ENCODE measurements at regions not wholly inside any gene's neighbourhood (a gene's known extent, or its start where the extent isn't known, plus 50 kb on each side); places are given as distances from the start of the nearest gene placed in this dataset.

DNA sequence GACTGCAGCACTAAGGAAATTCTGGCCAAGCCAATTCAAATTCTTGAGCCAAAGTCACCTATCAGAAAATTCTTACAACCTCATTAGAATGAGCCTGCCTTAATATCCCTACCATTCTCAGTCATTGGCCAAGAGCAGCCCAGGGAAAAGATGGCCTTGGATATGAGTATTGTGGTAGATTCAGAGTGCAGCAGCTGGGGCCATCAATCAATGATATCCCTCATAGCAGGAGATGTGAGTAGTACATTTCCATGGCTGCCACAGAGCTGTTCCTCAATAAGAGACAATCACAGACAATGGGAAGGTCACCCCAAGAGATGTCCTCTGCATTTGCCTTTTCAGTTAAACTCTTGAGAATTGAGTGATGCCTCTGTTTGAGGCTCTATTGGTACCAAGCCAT is 161.6 kb downstream of the DYRK2 start:
- Histone ChIP-seq H3K4me2 (ENCODE audit: low read length) (no peak overlapping the region), H3K9me2 (ENCODE audit: insufficient read depth, low read length) (no peaks in the 10 kb centered on the region; the same call in 1 of the 2 replicates), H3K4me3 (ENCODE audit: low read depth, low read length, poor library complexity, severe bottlenecking) (no peak overlapping the region), H3K27ac (ENCODE audit: low read depth, low read length, poor library complexity, severe bottlenecking) (no peak overlapping the region), H2AFZ (ENCODE audit: low read length) (no peak overlapping the region), H3K36me3 (ENCODE audit: insufficient read depth, low read length) (no peaks in the 10 kb centered on the region), H4K20me1 (ENCODE audit: insufficient read depth, low read length) (no peaks in the 10 kb centered on the region), H3K9me3 (ENCODE audit: low read length) (no peaks in the 10 kb centered on the region), H3K79me2 (ENCODE audit: insufficient read depth, low read depth, low read length) (no peaks in the 10 kb centered on the region), H3K4me1 (ENCODE audit: insufficient read depth, low read length, poor library complexity, severe bottlenecking) (no peaks in the 10 kb centered on the region)
- DNase-seq (ENCODE audit: low spot score): no peak
- BruUV-seq (replicated peaks): no TSS peak
- POLR2A ChIA-PET: interaction anchor here (1.1 kb wide), 1 partner anchor 11 kb away, joined by 4 read pairs; no protein-coding TSS in a partner anchor
- intact Hi-C loops (cut with micrococcal nuclease; ENCODE audit: unreplicated experiment): no loop called here
- CTCF ChIA-PET (ENCODE audit: unreplicated experiment): no interaction called here
- TF ChIP-seq, protein P1, sequence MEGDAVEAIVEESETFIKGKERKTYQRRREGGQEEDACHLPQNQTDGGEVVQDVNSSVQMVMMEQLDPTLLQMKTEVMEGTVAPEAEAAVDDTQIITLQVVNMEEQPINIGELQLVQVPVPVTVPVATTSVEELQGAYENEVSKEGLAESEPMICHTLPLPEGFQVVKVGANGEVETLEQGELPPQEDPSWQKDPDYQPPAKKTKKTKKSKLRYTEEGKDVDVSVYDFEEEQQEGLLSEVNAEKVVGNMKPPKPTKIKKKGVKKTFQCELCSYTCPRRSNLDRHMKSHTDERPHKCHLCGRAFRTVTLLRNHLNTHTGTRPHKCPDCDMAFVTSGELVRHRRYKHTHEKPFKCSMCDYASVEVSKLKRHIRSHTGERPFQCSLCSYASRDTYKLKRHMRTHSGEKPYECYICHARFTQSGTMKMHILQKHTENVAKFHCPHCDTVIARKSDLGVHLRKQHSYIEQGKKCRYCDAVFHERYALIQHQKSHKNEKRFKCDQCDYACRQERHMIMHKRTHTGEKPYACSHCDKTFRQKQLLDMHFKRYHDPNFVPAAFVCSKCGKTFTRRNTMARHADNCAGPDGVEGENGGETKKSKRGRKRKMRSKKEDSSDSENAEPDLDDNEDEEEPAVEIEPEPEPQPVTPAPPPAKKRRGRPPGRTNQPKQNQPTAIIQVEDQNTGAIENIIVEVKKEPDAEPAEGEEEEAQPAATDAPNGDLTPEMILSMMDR (conservative IDR thresholded peaks at IDR 0.05; ENCODE audit: low read length): no peak
- TF ChIP-seq EZH2phosphoT487 (IDR thresholded peaks at IDR 0.05; ENCODE audit: borderline replicate concordance, low read depth, low read length): no peak

DNA sequence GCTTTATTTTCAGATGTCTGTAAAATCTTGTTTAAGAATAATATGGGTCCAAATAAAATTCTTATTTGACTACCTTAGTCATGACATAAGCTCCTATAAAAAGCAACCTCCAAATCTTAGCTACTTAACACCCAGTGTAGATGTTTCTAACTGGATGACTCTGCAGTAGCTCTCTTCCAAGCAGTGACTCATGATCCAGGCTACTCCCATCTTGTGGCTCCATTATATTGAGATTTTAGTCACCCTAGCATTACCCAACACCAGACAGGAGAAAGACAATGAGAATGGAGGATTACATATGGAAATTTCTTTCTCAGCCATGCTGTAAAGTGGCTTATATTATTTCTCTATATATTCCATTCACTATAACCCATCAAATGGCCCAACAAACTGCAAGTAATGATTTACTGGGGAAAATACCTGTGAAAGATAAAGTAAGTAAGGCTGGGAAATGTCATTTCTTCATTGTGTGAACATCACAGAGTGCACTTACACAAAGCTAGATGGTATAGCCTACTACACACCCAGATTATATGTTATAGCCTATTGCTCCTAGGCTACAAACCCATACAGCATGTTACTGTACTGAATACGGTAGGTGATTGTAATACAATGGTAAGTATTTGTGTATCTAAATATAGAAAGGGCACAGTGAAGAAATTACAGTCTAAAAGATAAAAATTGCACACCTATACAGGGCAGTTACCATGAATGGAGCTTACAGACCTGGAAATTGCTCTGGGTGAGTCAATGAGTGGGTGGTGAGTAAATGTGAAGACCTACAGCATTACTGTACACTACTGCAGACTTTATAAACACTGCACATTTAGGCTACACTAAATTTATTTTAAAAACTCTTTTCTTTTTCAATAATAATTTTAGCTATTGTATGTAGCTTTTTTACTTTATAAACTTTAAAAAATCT is 163.2 kb downstream of the DYRK2 start:
- ChIA-PET CTCF (ENCODE audit: unreplicated experiment) (no interaction called here), POLR2A (interaction anchor here (1.4 kb wide), 1 partner anchor 375 kb away, joined by 3 read pairs; no protein-coding TSS in a partner anchor)
- Histone ChIP-seq H3K9me2 (ENCODE audit: insufficient read depth, low read length) (no peaks in the 10 kb centered on the region; the same call in 1 of the 2 replicates), H3K4me2 (ENCODE audit: low read length) (no peak overlapping the region), H2AFZ (ENCODE audit: low read length) (no peak overlapping the region), H3K79me2 (ENCODE audit: insufficient read depth, low read depth, low read length) (no peaks in the 10 kb centered on the region), H3K9me3 (ENCODE audit: low read length) (no peaks in the 10 kb centered on the region), H4K20me1 (ENCODE audit: insufficient read depth, low read length) (no peaks in the 10 kb centered on the region), H3K4me3 (ENCODE audit: low read depth, low read length, poor library complexity, severe bottlenecking) (no peak overlapping the region), H3K36me3 (ENCODE audit: insufficient read depth, low read length) (no peaks in the 10 kb centered on the region), H3K4me1 (ENCODE audit: insufficient read depth, low read length, poor library complexity, severe bottlenecking) (no peaks in the 10 kb centered on the region), H3K27ac (ENCODE audit: low read depth, low read length, poor library complexity, severe bottlenecking) (no peak overlapping the region)
- TF ChIP-seq, protein P1 (conservative IDR thresholded peaks at IDR 0.05; ENCODE audit: low read length): no peak
- no peak for TF ChIP-seq EZH2phosphoT487 (IDR thresholded peaks at IDR 0.05; ENCODE audit: borderline replicate concordance, low read depth, low read length)
- DNase-seq (ENCODE audit: low spot score): no peak
- intact Hi-C loops (cut with micrococcal nuclease; ENCODE audit: unreplicated experiment): no loop called here
- no TSS peak for BruUV-seq (replicated peaks)

DNA sequence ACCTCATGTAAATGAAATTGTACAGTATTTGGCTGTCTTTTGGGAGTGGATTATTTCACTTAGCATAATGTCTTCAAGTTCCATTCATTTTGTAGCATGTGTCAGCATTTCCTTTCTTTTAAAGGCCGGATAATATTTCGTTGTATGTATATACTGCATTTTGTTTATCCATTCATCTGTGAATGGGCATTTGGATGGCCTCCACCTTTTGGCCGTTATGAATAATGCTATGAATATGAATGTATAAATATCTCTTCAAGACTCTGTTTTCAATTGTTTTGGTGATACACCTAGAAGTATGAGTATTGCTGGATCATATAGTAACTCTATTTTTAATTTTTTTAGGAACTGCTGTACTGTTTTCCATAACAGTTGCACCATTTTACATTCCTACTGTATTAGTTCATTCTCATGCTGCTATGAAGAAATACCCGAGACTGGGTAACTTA is 164.9 kb downstream of the DYRK2 start:
- intact Hi-C loops (cut with micrococcal nuclease; ENCODE audit: unreplicated experiment): no loop called here
- H3K27ac ChIP-seq (ENCODE audit: low read depth, low read length, poor library complexity, severe bottlenecking): no peak overlapping the region
- H3K9me2 ChIP-seq (ENCODE audit: insufficient read depth, low read length): no peaks in the 10 kb centered on the region; the same call in 1 of the 2 replicates
- no peaks in the 10 kb centered on the region for H3K36me3 ChIP-seq (ENCODE audit: insufficient read depth, low read length)
- no peaks in the 10 kb centered on the region for H3K9me3 ChIP-seq (ENCODE audit: low read length)
- no peaks in the 10 kb centered on the region for H3K4me1 ChIP-seq (ENCODE audit: insufficient read depth, low read length, poor library complexity, severe bottlenecking)
- no peak overlapping the region for H2AFZ ChIP-seq (ENCODE audit: low read length)
- no peak overlapping the region for H3K4me2 ChIP-seq (ENCODE audit: low read length)
- H3K4me3 ChIP-seq (ENCODE audit: low read depth, low read length, poor library complexity, severe bottlenecking): no peak overlapping the region
- H4K20me1 ChIP-seq (ENCODE audit: insufficient read depth, low read length): no peaks in the 10 kb centered on the region
- ChIA-PET CTCF (ENCODE audit: unreplicated experiment) (no interaction called here), POLR2A (no interaction called here)
- no peaks in the 10 kb centered on the region for H3K79me2 ChIP-seq (ENCODE audit: insufficient read depth, low read depth, low read length)
- TF ChIP-seq, protein P1 (conservative IDR thresholded peaks at IDR 0.05; ENCODE audit: low read length): no peak
- TF ChIP-seq EZH2phosphoT487 (IDR thresholded peaks at IDR 0.05; ENCODE audit: borderline replicate concordance, low read depth, low read length): no peak
- DNase-seq (ENCODE audit: low spot score): no peak
- no TSS peak for BruUV-seq (replicated peaks)
